Liver (tissue), 3 donors: ENCODE measurements at regions not wholly inside any gene's neighbourhood (a gene's known extent, or its start where the extent isn't known, plus 50 kb on each side); places are given as distances from the start of the nearest gene placed in this dataset.

Experiments
- ATF3 ChIP-seq: IDR thresholded peaks from 2 replicates; pipeline ENCODE4 v1.6.1; 2016; ENCODE audit warnings: antibody characterized with exemption
- CTCF ChIP-seq: fragments of 150-350 bp; IDR thresholded peaks from 2 replicates; pipeline ENCODE4 v1.5.1; 2017; ENCODE audit warnings: improper control_type of control experiment, low read depth, low read length; ENCODE audit not compliant: missing input control
- EGR1 ChIP-seq, 2 donors: IDR thresholded peaks; 2 replicates each; pipeline ENCODE4 v1.6.1; 2016 to 2018; ENCODE audit warnings: antibody characterized with exemption in 2 of 2, low read depth in 2 of 2
- FOXA1 ChIP-seq: IDR thresholded peaks from 2 replicates; pipeline ENCODE4 v1.6.1; 2016; ENCODE audit warnings: antibody characterized with exemption
- JUND ChIP-seq, 2 donors: IDR thresholded peaks; 2 replicates each; pipeline ENCODE4 v1.6.1; 2016; ENCODE audit warnings: antibody characterized with exemption in 2 of 2
- MAX ChIP-seq: IDR thresholded peaks from 2 replicates; pipeline ENCODE4 v1.6.1; 2016; ENCODE audit warnings: antibody characterized with exemption
- RAD21 ChIP-seq, 2 donors: IDR thresholded peaks; 2 replicates each; pipeline ENCODE4 v1.6.1; 2016; ENCODE audit warnings: antibody characterized with exemption in 2 of 2, mild to moderate bottlenecking in 2 of 2
- REST ChIP-seq: IDR thresholded peaks from 2 replicates; pipeline ENCODE4 v1.6.1; 2016; ENCODE audit warnings: antibody characterized with exemption, mild to moderate bottlenecking
- SP1 ChIP-seq: IDR thresholded peaks from 2 replicates; pipeline ENCODE4 v1.6.1; 2018; ENCODE audit warnings: antibody characterized with exemption, mild to moderate bottlenecking
- TAF1 ChIP-seq: conservative IDR thresholded peaks from 2 replicates; pipeline ENCODE4 v1.6.1; 2016; ENCODE audit warnings: antibody characterized with exemption, mild to moderate bottlenecking
- donor health status: healthy.
- donor health status: healthy.

GRCh38 chr13:38283346-38283745 is 66.3 kb upstream of the UFM1 start:
- TF ChIP-seq CTCF = no peak
- no peak for TF ChIP-seq MAX
- TF ChIP-seq JUND (IDR thresholded peaks at IDR 0.05) = no peak
- TF ChIP-seq TAF1 = no peak
- TF ChIP-seq SP1 = no peak
- TF ChIP-seq ATF3 = no peak
- no peak for TF ChIP-seq EGR1 (IDR thresholded peaks at IDR 0.05; ENCODE audit: low read depth in 2 of 2)
- no peak for TF ChIP-seq REST
- no peak for TF ChIP-seq RAD21 (IDR thresholded peaks at IDR 0.05)
- TF ChIP-seq FOXA1 = no peak
